Panc1 (cell line): ENCODE measurements at regions not wholly inside any gene's neighbourhood (a gene's known extent, or its start where the extent isn't known, plus 50 kb on each side); places are given as distances from the start of the nearest gene placed in this dataset.

Experiments
- POLR2AphosphoS5 ChIP-seq: IDR thresholded peaks from 2 replicates; pipeline ENCODE4 v1.6.1; 2012; ENCODE audit warnings: mild to moderate bottlenecking, low read depth, low read length, moderate library complexity
- SIN3A ChIP-seq: IDR thresholded peaks from 2 replicates; pipeline ENCODE4 v1.6.1; 2012; ENCODE audit warnings: low read depth, mild to moderate bottlenecking, low read length, moderate library complexity, borderline replicate concordance; ENCODE audit not compliant: insufficient read depth
- TF ChIP-seq, protein P1 (sequence below): fragments of 450-650 bp; IDR thresholded peaks from 2 replicates; pipeline ENCODE4 v1.5.1; 2017; ENCODE audit warnings: mild to moderate bottlenecking

DNA sequence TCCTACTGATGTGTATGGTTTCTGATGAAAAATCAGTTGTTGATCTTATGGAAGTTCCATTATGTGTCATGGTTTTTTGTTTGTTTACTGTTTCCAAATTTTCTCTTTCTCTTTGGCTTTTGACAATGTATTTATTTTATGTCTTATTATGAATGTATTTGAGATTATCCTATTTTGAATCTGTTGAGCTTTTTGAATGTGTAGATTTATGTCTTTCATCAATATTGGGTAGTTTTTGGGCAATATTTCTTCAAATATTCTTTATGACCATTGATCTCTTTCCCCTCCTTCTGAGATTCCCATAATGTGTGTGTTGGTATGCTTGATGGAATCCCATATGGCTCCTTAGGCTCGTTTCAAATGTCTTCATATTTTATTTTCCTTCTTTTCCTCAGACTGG lies 80.5 kb upstream of the FAM47C start:
- TF ChIP-seq, protein P1, sequence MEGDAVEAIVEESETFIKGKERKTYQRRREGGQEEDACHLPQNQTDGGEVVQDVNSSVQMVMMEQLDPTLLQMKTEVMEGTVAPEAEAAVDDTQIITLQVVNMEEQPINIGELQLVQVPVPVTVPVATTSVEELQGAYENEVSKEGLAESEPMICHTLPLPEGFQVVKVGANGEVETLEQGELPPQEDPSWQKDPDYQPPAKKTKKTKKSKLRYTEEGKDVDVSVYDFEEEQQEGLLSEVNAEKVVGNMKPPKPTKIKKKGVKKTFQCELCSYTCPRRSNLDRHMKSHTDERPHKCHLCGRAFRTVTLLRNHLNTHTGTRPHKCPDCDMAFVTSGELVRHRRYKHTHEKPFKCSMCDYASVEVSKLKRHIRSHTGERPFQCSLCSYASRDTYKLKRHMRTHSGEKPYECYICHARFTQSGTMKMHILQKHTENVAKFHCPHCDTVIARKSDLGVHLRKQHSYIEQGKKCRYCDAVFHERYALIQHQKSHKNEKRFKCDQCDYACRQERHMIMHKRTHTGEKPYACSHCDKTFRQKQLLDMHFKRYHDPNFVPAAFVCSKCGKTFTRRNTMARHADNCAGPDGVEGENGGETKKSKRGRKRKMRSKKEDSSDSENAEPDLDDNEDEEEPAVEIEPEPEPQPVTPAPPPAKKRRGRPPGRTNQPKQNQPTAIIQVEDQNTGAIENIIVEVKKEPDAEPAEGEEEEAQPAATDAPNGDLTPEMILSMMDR, result no peak
- TF ChIP-seq POLR2AphosphoS5 (no peak), SIN3A (no peak)
